HG02759 (cell line): ENCODE measurements at regions not wholly inside any gene's neighbourhood (a gene's known extent, or its start where the extent isn't known, plus 50 kb on each side); places are given as distances from the start of the nearest gene placed in this dataset.
"Not testable (repeated sequence)": the region's sequence is repeated elsewhere in the genome, so short reads cannot be mapped to it uniquely, and the experiment has no call there.

Source experiments
- ATAC-seq: cut with Tn5 transposase; IDR thresholded peaks from one replicate; pipeline ENCODE4 v1.9.1; 2021; ENCODE audit warnings: mild to moderate bottlenecking, moderate library complexity; ENCODE audit not compliant: unreplicated experiment

DNA sequence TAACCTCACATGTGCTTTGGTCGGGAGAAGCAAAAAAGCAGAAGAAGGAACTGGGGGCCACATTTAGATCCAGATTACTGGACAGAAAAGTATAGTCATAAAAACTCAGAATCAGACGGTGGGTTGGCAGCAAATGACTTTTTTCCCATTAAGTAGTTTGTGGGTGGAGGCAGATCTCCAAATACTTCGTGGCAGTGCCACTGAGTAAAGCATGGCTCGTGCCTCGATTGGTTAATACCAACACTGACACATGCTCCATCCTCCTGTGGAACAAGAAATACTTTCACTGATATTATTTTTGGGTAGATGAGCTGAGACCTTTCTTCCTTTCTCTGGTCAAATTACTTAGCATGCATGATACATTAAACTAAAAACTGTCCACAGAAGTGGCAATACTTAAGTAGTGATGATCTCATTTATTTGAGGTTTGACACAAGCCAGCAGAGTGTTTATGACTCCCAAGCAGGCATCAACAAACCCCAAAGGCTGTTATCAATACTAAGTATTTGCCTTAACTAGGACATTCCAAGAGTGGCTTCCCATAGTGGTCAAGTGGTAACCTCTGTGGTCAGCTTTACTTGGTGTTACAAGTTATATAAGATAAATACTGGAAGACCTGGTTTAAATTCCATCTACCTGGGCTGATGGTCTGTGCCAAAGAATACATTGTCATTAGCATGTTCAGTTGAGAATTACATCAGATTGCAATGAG lies 500.0 kb upstream of the RUNX1 start:
- ATAC-seq, result no peak

DNA sequence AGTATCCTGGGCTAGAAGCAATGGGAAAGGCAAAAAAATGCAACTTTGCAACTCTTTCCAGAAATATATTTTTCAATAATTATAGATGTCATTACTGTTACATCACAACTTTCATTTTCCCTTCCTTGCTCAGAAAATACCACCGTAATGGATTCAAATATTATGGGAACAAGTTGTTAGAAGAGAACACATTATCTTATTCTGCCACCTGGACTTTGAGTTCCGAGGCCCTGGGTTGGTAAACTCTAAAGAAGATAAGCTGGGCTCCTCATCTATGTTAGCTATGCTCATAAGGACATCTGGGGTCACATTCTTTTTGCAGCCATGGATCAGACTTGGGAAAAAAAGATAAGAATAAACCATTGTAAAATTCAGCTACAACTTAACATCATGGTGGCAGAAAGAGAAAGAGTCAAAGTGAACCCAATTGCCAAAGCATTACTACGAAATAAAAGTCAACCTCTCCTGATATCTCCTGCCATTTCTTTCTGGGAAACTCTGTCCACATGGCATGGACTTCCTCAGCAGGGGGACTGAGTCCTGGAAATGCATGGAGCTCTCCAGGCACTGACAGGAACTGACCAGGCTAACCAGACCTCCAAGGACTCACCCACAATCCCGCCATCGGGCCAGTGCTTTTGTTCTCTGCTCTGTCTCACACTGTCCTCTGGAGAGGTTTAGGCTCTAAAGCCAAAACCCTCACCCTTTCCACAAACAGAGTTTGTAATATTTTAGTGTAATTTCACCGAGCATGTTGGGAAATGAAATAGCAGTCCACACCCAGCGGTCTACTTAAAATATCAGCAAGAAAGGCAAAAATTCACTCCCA lies 499.1 kb upstream of the RUNX1 start:
- no peak for ATAC-seq

DNA sequence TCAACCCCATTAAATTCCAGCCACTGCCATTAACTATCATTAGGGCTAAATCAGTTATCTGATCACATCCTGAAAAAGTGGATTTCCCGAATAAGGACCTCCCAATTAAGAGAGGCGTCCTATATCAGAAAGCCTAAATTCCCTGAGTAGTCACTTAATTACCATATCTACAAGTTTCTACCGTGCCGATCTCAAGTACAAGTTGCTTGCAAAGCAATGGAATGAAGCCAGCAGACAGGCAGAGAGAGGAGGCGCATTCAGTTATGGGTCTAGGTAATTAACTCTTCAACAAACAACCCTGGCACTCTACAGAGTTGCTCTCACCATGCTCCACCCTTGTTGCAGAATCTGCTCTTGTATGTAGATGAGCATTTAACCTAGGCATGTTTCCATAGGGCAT lies 494.6 kb upstream of the RUNX1 start:
- no peak for ATAC-seq

DNA sequence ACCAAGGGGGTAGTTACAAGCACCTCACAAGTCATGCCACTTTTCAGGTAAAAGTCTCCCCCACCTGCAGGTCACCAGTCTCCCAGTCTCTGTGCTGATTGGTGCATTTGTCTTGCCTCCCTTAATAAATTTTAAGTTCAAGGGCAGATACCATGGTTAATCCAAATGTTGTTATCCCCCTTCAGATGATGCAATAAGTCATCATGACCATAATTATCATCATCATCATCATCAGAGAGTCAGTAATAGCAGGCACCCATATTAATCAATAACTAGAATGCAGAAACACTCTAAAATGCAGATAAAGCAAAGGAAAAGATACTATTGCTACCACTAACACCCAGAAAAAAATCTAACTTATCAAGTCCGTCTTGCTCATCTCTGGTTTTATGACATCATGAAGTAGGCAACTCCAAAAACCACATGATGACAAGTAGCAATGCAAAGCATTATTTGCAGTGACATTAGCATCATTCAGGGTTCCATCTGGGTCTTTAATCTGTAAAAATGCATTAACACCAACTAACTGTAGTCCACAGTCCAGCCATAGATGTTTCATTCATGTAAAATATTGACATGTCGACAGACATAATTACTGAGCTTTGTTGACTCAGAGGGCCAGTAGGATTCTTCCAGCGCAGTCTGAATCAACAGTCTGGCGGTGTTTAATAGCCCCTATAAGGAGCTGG lies 492.0 kb upstream of the RUNX1 start:
- ATAC-seq, result no peak

DNA sequence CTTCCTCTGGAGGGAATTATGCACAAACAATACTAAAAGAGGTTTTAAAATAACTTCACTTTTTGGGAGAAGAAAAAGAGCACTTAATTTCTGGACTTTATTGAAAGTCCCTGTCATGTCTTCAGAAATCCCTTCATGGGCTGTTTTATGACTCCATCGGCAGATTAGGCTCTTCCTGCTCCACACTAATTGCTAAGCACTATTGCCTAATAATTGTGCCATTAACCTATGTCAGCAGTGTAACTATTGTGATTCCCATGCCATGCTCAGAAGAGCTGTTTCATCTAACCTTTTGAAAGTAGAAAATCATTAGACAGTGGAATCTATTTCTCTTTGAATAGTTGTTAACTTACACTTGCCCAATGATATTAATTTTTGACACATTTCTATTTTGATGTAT lies 489.3 kb upstream of the RUNX1 start:
- ATAC-seq, result no peak

DNA sequence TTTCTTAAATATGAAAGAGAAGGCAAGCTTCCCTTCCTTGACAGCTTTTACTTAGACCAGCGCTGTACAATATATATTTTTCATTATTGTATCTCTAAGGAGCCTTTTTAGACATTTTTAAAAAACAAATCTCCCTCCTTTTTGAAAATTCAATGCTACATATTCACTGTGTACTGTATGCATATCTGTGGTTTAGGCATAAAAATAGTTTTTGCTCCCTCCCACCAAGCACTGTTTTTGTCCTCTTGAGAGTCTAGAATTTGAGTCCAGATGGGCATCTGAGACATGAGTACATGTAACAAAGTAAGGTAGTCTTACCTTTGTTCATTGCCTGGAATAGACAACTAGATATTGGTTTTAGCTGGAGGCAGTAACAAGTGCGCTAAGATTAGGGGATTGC lies 488.5 kb upstream of the RUNX1 start:
- no peak for ATAC-seq

DNA sequence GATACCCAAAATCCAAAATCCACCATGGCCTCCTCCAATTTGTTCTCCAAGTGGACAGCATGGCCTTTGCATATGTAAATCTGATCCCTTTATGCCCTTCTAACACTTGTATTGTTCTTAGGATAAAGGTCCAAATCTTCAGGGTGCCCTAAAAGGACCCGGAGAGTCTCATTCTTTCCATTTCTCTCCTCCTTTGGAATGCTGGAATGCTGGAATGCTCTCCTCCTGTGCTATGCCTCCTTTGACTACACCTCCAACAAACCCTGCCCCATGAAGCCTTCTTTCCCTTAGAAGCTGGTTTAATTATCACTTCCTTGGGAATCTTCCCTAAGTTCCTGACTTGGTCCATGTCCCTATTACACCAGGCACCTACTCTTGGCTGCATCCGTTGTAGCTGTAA lies 484.8 kb upstream of the RUNX1 start:
- no peak for ATAC-seq

DNA sequence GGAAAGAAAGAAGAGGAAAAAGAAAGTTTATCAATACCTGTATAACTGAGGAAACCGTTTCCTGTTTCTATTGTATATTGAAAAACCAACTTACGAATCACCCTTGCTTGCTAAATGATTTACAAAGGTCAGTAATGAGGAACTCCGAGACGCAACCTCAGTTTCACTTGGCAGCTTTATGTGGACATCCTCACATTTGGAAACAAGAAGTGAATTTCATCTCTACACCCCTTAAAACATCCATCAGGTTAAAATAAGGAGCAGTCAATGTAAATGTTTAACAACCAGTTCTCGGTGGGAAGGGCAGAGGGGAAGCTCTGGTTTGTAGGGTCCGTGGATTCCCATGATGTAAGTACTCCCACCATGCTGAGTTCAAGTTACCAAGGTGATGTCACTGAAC lies 481.7 kb upstream of the RUNX1 start:
- no peak for ATAC-seq

DNA sequence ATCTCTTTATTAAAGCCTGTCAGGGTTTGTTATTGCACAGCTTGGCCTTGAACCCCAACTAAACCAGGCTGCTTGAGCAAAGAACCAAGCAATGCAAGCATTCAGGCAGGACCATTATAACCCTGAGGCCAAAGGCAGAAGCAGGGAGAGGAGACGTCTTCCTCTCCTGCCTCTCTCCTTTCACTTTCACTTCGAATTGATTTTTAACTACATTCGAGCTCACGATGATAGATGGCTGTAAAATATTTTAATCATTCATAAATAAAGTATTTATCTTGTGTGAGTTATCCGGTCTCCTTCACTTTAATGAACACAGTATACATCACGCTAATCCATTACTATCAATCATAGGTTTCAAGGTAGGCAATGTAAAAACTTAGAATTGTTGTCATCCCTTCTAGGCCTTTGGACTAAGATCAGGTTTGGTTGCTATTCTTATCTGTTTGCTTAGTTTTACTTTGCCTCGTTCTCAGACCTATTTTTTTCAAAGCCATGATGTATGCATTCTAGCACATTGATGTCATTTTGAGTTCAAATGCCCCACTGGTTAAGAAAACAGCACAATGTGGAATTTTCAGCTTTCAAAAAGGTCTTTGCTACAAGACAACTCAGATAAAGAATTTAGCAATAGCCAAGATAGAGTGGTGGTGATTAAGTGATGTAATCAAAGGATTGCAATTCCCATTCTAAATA lies 480.2 kb upstream of the RUNX1 start:
- ATAC-seq, result peak; percentile 57

DNA sequence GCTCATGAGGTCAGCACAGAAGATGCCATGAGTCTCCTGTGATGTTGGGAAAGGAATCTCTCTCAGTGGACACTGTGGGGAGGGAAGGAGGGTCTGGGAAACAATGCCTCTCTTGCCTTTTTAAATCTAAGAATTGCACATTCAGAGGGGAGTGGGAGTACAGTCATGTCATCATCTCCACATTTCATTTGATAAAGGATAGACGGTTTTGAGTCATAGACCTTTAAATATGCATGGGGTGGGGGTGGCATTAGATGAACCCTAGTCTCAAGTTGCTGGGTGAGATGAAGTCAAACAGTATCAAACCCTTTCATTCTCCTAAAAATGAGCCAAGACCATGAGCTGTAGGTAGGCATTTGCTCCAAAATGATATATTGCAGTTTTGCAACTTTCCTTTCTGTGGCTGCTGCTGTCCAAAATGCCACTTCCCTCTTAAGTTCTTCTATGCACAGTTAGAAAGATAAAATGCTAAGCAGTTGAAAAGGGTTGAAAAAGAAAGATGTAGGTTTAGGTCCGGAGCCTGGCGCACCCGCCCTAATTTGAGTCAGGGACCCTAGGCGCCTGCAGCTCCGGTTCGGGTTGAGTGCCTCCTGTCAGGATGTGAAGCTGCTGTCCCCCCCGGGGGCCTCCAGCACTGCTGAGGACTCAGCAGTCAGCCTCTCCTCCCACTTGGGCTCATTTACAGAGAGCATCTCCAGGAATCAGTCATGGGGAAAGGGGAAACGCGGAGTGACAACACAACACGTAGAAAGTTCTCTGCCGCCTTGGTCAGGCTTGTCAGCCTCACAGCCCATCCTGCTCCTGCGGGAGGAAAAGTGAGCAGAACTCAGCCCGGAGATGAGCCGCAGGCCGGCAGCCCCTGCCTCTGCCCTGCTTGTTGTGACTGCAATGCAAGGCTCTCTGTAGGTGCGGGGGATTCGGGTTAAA lies 479.3 kb upstream of the RUNX1 start:
- ATAC-seq, result peak; percentile 60

DNA sequence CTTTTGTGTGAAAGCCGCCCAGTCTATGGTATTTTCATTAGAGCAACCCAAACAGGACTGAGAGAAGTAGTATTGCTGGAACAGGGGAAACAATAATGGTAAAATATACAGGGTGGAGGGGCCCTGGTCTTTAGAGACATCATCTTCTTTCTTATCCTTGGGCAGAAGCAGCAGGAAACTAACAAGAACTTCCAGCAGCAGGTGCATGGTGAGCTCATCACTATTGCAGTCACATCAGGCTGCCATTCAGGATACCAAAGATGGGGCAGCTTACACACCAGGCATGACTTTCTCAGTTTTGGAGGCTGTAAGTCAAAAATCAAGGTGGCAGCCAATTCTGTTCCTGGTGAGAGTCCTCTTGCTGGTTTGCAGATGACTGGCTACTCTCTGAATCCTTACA lies 478.3 kb upstream of the RUNX1 start:
- no peak for ATAC-seq

DNA sequence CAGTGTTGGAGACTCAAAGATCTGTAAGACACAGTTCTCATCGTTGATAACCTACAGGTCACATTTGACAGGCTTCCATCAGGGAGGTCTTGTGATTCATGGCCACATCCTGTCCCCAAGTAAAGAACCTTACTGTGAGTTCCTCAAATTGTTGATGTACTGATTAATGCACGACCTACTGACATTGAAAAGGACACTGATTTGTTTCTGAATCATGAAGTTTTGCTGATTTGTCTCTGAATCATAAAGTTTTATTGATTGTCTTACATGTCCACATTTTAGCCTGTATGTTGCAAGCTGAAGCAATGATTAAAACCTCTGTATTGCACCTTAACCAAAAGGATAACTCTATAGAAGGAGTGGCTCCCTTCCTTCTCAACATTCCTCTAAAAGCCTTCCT lies 476.3 kb upstream of the RUNX1 start:
- no peak for ATAC-seq

DNA sequence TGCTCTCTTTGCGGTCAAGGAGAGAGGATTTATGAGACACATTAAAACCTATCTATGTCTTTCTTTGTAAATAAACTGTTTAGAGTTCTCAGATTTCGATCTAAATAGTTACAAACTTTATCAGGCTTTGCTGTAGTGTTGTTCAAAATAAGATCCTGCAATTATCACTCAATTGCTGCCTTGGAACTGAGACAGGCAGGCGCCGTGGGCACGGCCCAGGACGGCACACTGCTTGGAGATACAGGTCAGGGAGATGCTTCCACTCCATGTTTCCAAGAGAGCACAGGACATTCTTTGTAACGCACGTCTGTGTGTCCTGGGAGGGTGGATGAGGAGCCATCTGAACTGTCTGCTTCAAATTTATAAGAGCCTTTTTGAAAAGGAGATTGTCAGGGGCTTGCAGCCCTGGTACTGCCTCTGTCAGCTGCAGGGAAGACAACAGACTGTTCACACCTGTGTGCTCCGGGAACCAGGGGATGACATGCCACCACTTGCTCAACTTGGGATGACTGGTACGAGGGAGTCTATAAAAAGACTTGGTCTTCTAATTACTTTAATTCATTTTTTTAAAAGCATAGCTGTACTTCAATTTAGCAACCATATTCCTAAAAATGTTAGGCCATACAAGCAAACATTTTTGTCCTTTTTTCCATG lies 472.9 kb upstream of the RUNX1 start:
- ATAC-seq, result no peak

DNA sequence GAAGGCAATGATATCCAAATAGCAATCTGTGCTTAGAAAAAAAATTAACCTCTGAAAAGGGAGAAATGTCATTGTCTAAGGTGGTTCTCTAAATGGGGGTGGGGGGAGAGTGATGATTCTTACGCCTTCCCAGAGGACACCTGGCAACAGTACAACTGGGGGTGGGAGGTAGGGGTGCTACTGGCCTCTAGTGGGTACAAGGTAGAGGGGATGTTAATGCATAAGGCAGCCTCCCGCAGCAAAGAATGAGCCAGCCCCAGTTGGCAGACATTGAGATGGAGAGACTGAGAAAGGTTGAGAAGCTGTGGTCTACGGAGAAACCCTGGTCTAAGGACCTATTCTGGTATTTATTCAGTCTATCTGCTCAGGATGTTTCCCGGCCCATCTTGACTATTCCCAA lies 472.2 kb upstream of the RUNX1 start:
- ATAC-seq, result no peak

DNA sequence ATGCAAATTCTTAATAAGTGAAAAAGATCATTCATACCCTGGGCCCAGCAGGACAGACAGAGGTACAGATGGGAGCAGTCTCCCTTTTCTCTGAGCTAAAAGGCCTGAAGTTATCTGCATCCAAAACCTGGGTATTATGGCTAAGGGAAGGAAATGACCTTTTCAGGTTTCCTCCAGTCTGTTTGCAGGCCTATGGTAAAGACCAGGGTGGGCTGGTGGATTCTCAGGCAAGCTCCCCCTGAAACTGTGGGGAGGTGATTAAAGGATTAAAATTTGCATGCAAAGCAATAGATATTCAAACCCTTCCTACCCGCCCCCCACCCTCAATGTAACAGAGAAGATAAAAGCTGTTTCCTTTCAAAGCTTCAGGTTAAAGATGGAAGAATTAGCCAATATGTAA lies 471.8 kb upstream of the RUNX1 start:
- ATAC-seq, result no peak

DNA sequence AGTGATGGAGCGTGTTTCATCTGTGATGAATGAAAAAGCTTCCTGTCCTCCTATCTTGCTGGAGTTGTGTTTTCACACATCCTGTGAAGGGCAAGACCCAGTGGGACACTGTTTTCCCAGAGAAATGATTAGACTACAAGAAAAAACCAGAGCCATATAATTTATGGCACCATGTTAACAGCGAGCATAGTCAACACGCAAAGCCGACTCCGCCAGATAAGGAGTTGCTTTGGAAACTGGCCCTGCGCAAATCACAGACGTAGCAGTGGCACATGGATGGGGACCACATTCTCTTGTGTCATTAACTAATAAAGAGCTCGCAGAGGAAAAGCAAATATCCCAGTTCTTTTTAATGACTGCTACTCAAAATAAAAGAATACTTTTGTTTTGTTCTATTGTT lies 471.2 kb upstream of the RUNX1 start:
- ATAC-seq, result no peak

DNA sequence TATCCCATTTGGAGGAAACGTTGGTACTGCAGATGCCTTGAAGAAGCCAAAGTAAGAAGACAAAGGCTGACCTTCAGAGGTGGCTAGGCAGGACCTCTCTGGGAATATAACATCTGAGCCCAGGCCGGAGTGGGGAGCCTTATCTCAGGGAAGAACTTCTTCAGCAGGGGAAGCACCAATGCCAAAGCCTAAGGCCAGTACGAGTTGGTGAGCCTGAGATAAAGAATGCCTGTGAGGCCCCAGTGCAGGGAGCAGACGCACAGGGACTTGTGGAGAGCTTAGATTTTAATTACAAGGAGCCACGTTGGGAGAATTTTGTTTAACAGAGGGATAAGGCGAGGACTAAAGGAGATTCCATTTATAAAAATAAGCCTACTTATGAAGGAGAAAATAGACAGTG lies 468.8 kb upstream of the RUNX1 start:
- no peak for ATAC-seq

DNA sequence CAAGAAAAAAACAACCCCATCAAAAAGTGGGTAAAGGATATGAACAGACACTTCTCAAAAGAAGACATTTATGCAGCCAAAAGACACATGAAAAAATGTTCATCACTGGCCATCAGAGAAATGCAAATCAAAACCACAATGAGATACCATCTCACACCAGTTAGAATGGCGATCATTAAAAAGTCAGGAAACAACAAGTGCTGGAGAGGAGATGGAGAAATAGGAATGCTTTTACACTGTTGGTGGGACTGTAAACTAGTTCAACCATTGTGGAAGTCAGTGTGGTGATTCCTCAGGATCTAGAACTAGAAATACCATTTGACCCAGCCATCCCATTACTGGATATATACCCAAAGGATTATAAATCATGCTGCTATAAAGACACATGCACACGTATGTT lies 467.2 kb upstream of the RUNX1 start:
- ATAC-seq, result not testable (repeated sequence)

DNA sequence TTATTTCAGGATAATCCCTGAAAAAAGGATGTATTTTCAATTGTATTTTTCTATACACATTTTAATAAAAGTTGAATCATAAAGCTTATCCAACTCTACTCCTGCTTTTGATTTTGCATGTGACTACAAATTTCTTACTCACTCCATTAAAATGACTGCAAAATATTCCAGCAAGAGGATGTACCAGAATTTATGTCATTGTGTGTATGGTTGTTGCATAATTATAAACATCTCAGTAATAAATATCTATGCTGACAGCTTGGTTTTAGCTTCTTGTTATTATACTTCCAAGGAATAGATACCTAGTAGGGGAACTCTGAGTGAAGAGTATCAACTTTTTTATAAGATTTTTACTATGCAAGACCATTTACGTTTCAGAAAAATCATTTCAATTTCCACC lies 463.2 kb upstream of the RUNX1 start:
- no peak for ATAC-seq

DNA sequence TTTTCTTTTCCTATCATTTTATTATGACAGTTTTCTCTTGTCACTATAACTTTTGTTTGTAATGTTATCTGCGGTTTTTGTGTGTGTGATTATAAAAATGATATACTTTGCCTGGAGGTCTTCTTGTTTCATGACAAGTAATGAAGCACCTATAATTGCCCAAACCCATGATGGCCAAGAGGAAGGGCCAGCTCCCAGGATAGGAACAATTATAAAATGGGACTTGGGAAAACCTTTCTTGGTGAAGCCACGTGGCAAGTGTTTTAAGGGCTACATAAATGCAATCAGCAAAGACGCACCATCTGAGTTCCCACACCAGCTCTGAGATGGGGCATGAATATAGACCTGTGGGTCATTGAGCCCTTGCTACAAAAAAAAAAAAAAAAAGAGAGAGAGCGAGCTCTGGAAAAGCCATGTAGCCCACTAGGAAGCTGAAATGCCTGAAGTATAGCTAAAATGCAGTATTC lies 462.6 kb upstream of the RUNX1 start:
- no peak for ATAC-seq
